Mesenchymal stem cell (in vitro differentiated cells and primary cell): ENCODE measurements at regions not wholly inside any gene's neighbourhood (a gene's known extent, or its start where the extent isn't known, plus 50 kb on each side); places are given as distances from the start of the nearest gene placed in this dataset.
A peak's percentile ranks its signal among the peaks of the same experiment; 100 is the strongest.

Experiments
- DNase-seq: peaks from one replicate; pipeline ENCODE4 v3.0.0-alpha.2; 2013
- H2AFZ ChIP-seq: one replicate; pipeline ENCODE4 v1.6.1; 2013; ENCODE audit warnings: low read depth, mild to moderate bottlenecking, control low read depth, inconsistent platforms, low read length, moderate library complexity
- H2AK5ac ChIP-seq: 2 replicates; pipeline ENCODE4 v1.6.1; 2013; ENCODE audit warnings: low read length, moderate library complexity, mild to moderate bottlenecking, inconsistent platforms; ENCODE audit not compliant: severe bottlenecking
- H2BK120ac ChIP-seq: one replicate; pipeline ENCODE4 v1.6.1; 2013; ENCODE audit warnings: low read depth, mild to moderate bottlenecking, inconsistent platforms, low read length, moderate library complexity
- H2BK12ac ChIP-seq, 2 experiments: one replicate each; pipeline ENCODE4 v1.6.1; 2013; ENCODE audit warnings: inconsistent platforms in 2 of 2, low read length in 2 of 2, mild to moderate bottlenecking in 2 of 2, moderate library complexity in 2 of 2, control low read depth in 1 of 2
- H2BK15ac ChIP-seq: one replicate; pipeline ENCODE4 v1.6.1; 2013; ENCODE audit warnings: mild to moderate bottlenecking, low read depth, inconsistent platforms; ENCODE audit not compliant: poor library complexity, severe bottlenecking
- H2BK5ac ChIP-seq: 2 replicates; pipeline ENCODE4 v1.6.1; 2013; ENCODE audit warnings: low read depth, mild to moderate bottlenecking, low read length, control low read depth, inconsistent platforms; ENCODE audit not compliant: poor library complexity, severe bottlenecking
- H3K14ac ChIP-seq, 2 experiments: one replicate each; pipeline ENCODE4 v1.6.1; 2013; ENCODE audit warnings: inconsistent platforms in 2 of 2, low read length in 2 of 2, control low read depth in 1 of 2, mild to moderate bottlenecking in 1 of 2, moderate library complexity in 1 of 2
- H3K18ac ChIP-seq, 2 experiments: one replicate each; pipeline ENCODE4 v1.6.1; 2013; ENCODE audit warnings: inconsistent platforms in 2 of 2, low read length in 2 of 2, control low read depth in 1 of 2, low read depth in 1 of 2, mild to moderate bottlenecking in 1 of 2
- H3K23ac ChIP-seq, 2 experiments: one replicate each; pipeline ENCODE4 v1.6.1; 2013; ENCODE audit warnings: inconsistent platforms in 2 of 2, low read length in 2 of 2, mild to moderate bottlenecking in 2 of 2, moderate library complexity in 2 of 2, control low read depth in 1 of 2
- H3K27ac ChIP-seq: 2 replicates; pipeline ENCODE4 v1.5.1; 2013; ENCODE audit warnings: mild to moderate bottlenecking, moderate library complexity, low read length, control low read depth, inconsistent platforms; ENCODE audit not compliant: poor library complexity, severe bottlenecking
- H3K27me3 ChIP-seq, 2 experiments: 2 replicates each; pipeline versions ENCODE4 v1.6.1 to v1.7.0; 2013; ENCODE audit warnings: low read length in 2 of 2, mild to moderate bottlenecking in 2 of 2, moderate library complexity in 2 of 2, control low read depth in 1 of 2, inconsistent platforms in 1 of 2; ENCODE audit not compliant: control insufficient read depth in 1 of 2, insufficient read depth in 1 of 2
- H3K36me3 ChIP-seq, 2 experiments: 2 replicates each; pipeline versions ENCODE4 v1.6.1 to v1.7.0; 2013; ENCODE audit warnings: low read length in 2 of 2, control low read depth in 1 of 2, inconsistent platforms in 1 of 2, low read depth in 1 of 2, mild to moderate bottlenecking in 1 of 2; ENCODE audit not compliant: insufficient read depth in 2 of 2, control insufficient read depth in 1 of 2
- H3K4ac ChIP-seq, 2 experiments: one replicate each; pipeline ENCODE4 v1.6.1; 2013; ENCODE audit warnings: inconsistent platforms in 2 of 2, low read length in 2 of 2, mild to moderate bottlenecking in 2 of 2, moderate library complexity in 2 of 2, control low read depth in 1 of 2, low read depth in 1 of 2
- H3K4me1 ChIP-seq: 2 replicates; pipeline ENCODE4 v1.6.1; 2013; ENCODE audit warnings: low read depth, low read length, control low read depth; ENCODE audit not compliant: control insufficient read depth, insufficient read depth
- H3K4me2 ChIP-seq: 2 replicates; pipeline ENCODE4 v1.6.1; 2013; ENCODE audit warnings: low read length, mild to moderate bottlenecking, inconsistent platforms; ENCODE audit not compliant: poor library complexity, severe bottlenecking
- H3K4me3 ChIP-seq, 2 experiments: 2 replicates each; pipeline versions ENCODE4 v1.5.1 to v1.7.0; 2013; ENCODE audit warnings: low read length in 2 of 2, mild to moderate bottlenecking in 2 of 2, control low read depth in 1 of 2, low read depth in 1 of 2; ENCODE audit not compliant: insufficient read depth in 1 of 2
- H3K79me1 ChIP-seq: replicated peaks from 2 replicates; pipeline ENCODE4 v1.6.1; 2013; ENCODE audit warnings: mild to moderate bottlenecking, control low read depth, low read length, inconsistent platforms; ENCODE audit not compliant: poor library complexity, severe bottlenecking
- H3K9ac ChIP-seq: 2 replicates; pipeline ENCODE4 v1.7.0; 2013; ENCODE audit warnings: mild to moderate bottlenecking, low read length, moderate library complexity
- H3K9me3 ChIP-seq: 2 replicates; pipeline ENCODE4 v1.7.0; 2013; ENCODE audit warnings: mild to moderate bottlenecking, low read length; ENCODE audit not compliant: control insufficient read depth
- H4K8ac ChIP-seq: one replicate; pipeline ENCODE4 v1.6.1; 2013; ENCODE audit warnings: inconsistent platforms, mild to moderate bottlenecking, low read length, moderate library complexity
- H4K91ac ChIP-seq: one replicate; pipeline ENCODE4 v1.6.1; 2013; ENCODE audit warnings: mild to moderate bottlenecking, low read length, inconsistent platforms
- WGBS: methylation state at CpG from one replicate; pipeline ENCODE4 v1.1.7; 2013; ENCODE audit warnings: mixed read lengths; 5-methylcytosine and 5-hydroxymethylcytosine counted together

- Histone ChIP-seq H3K79me1 (no peaks in the 10 kb centered on the region), H3K36me3 (no peaks in the 10 kb centered on the region), H3K27me3 (peaks cover 4 to 10% of the 10 kb centered on the region in 2 experiments), H2AK5ac (no peak overlapping the region), H2BK120ac (no peak overlapping the region), H4K8ac (no peak overlapping the region), H3K14ac (no peak overlapping the region), H3K4ac (no peak overlapping the region), H2BK12ac (no peak overlapping the region), H3K27ac (no peak overlapping the region), H3K23ac (no peak overlapping the region), H3K4me3 (no peak overlapping the region), H3K9me3 (no peaks in the 10 kb centered on the region), H3K4me1 (no peaks in the 10 kb centered on the region), H3K18ac (peak overlapping the region in 1 of 2 experiments; percentile 34), H4K91ac (no peak overlapping the region), H3K4me2 (no peak overlapping the region), H3K9ac (no peak overlapping the region), H2AFZ (no peak overlapping the region), H2BK5ac (no peak overlapping the region), H2BK15ac (no peak overlapping the region)
- WGBS: 0% methylated on average over 3 of the region's 3 CpGs
- DNase-seq: peak; percentile 71
Measured at GRCh38 chr4:110970642-110971041, 347.8 kb upstream of the PITX2 start.

DNA sequence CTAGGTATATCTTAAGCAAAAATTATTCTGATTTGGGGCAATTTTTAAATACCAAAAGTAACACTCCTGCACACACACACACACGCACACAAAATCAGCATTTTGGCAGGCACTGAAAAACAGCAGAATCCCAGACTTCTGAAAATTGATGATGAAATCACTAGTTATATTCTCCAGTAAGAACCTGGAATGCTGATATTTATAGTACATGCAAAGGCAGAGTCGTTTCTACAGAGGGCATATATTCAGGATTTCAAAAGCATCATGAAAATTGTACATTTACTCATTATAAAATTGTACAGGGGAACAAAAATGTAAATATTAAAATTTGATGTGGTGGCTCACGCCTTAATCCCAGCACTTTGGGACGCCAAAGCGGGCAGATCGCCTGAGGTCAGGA is 352.5 kb upstream of the PITX2 start:
- no peak overlapping the region for H3K4ac ChIP-seq
- no peak overlapping the region for H3K27ac ChIP-seq
- no peak overlapping the region for H2BK12ac ChIP-seq
- H2BK15ac ChIP-seq: no peak overlapping the region
- no peaks in the 10 kb centered on the region for H3K9me3 ChIP-seq
- no peak overlapping the region for H4K91ac ChIP-seq
- H3K79me1 ChIP-seq: no peaks in the 10 kb centered on the region
- no peaks in the 10 kb centered on the region for H3K4me1 ChIP-seq
- peaks cover 4 to 10% of the 10 kb centered on the region in 2 experiments for H3K27me3 ChIP-seq
- H3K4me2 ChIP-seq: no peak overlapping the region
- 98% methylated on average over 5 of the region's 6 CpGs for WGBS
- H3K9ac ChIP-seq: no peak overlapping the region
- H3K23ac ChIP-seq: no peak overlapping the region
- no peak overlapping the region for H2AFZ ChIP-seq
- no peak overlapping the region for H3K18ac ChIP-seq
- H2BK120ac ChIP-seq: no peak overlapping the region
- DNase-seq: no peak
- H2BK5ac ChIP-seq: no peak overlapping the region
- no peaks in the 10 kb centered on the region for H3K36me3 ChIP-seq
- no peak overlapping the region for H4K8ac ChIP-seq
- H3K14ac ChIP-seq: no peak overlapping the region
- H2AK5ac ChIP-seq: no peak overlapping the region
- H3K4me3 ChIP-seq: no peak overlapping the region

DNA sequence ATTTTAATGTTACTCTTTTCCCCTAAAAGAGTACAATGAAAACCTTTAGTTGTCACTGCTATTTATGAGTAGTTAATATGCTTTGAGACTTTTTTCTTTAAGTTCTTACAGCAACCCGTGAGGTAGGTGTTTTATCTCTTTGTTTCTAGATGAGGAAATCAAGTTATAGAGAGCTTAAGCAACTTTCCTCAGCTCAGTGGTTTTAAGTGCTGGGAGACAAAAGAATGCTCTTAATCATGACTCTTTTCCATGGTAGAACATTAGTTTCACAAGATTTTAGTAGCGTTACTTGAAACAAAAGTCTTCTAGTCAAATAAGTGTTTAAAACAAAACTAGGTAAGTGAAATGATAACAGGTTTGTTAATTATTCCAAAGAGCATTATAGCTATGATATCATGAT is 354.7 kb upstream of the PITX2 start:
- no peak overlapping the region for H2BK15ac ChIP-seq
- no peak overlapping the region for H2BK120ac ChIP-seq
- no peak overlapping the region for H2BK12ac ChIP-seq
- no peaks in the 10 kb centered on the region for H3K4me1 ChIP-seq
- 100% methylated on average over 1 of the region's 2 CpGs for WGBS
- H3K27ac ChIP-seq: no peak overlapping the region
- no peaks in the 10 kb centered on the region for H3K27me3 ChIP-seq
- H3K4me2 ChIP-seq: no peak overlapping the region
- H3K9ac ChIP-seq: no peak overlapping the region
- H4K91ac ChIP-seq: no peak overlapping the region
- no peak overlapping the region for H3K23ac ChIP-seq
- no peak overlapping the region for H3K14ac ChIP-seq
- H3K18ac ChIP-seq: no peak overlapping the region
- H2BK5ac ChIP-seq: no peak overlapping the region
- no peak for DNase-seq
- no peak overlapping the region for H2AFZ ChIP-seq
- no peaks in the 10 kb centered on the region for H3K9me3 ChIP-seq
- no peak overlapping the region for H3K4ac ChIP-seq
- no peaks in the 10 kb centered on the region for H3K36me3 ChIP-seq
- H2AK5ac ChIP-seq: no peak overlapping the region
- no peak overlapping the region for H4K8ac ChIP-seq
- no peak overlapping the region for H3K4me3 ChIP-seq
- H3K79me1 ChIP-seq: no peaks in the 10 kb centered on the region

DNA sequence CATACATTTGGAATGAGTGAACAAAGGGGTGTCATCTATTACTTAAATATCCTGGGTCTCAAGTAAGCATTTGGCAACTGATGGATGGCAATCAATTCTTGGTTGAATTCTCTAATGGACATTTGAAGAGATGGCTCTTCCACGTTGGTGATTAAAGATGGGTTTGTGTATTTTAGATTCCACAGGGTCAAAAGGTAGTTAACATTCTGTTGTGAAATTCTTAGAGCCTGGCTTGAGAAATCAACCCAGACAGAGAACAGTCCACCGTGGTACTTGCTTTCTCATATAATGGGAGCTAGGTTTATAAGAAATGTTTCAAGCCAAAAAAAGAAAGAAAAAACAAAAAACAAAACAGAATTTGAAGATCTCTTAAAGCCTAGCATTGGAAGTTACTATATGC is 355.9 kb upstream of the PITX2 start:
- Histone ChIP-seq H3K27me3 (no peaks in the 10 kb centered on the region), H3K4me1 (no peaks in the 10 kb centered on the region), H3K36me3 (no peaks in the 10 kb centered on the region), H3K4ac (no peak overlapping the region), H3K9me3 (no peaks in the 10 kb centered on the region), H3K4me2 (no peak overlapping the region), H3K9ac (no peak overlapping the region), H3K14ac (no peak overlapping the region), H3K23ac (no peak overlapping the region), H3K4me3 (no peak overlapping the region), H3K79me1 (no peaks in the 10 kb centered on the region), H2BK15ac (no peak overlapping the region), H2AFZ (no peak overlapping the region), H3K18ac (no peak overlapping the region), H2AK5ac (no peak overlapping the region), H2BK12ac (no peak overlapping the region), H2BK120ac (no peak overlapping the region), H4K8ac (no peak overlapping the region), H4K91ac (no peak overlapping the region), H3K27ac (no peak overlapping the region), H2BK5ac (no peak overlapping the region)
- DNase-seq: no peak
- WGBS: 51% methylated on average over 1 of the region's 2 CpGs
